ENCODE measurements at regions not wholly inside any gene's neighbourhood (a gene's known extent, or its start where the extent isn't known, plus 50 kb on each side); places are given as distances from the start of the nearest gene placed in this dataset.

DNA sequence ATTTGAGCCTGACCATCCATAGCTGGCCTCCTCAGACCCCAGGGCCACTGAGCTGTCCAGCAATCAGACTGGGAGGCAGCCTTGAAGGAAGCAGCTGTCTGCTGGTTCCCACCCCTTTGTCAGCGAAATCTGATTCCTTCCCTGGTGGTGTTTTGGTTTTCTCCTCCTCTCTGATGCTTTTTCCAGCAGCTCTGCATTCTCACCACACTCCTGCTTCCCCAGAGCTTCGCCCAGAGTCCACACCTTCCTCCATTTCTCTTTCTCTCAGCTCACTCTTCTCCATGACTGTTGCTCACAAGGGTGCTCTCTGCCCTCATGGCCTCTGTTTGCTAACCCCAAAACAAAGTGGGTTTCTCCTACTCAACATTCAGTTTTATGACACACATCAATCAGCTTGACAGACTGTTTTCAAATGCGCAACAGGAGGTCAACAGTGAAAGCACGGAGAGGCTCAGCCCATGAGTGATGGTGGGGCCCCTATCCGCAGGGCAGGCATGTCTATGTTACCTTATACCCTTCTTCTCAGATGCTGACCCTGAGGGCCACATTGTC is 130.6 kb upstream of the MTNR1B start:
- no peak for TF ChIP-seq NR3C1 (IDR thresholded peaks at IDR 0.05)
- no peak for TF ChIP-seq MYC (IDR thresholded peaks at IDR 0.05; ENCODE audit: borderline replicate concordance, low read length)
- TF ChIP-seq POLR2A (IDR thresholded peaks at IDR 0.05; ENCODE audit: low read length): no peak
